Sigmoid colon (tissue), 6 donors: ENCODE measurements at regions not wholly inside any gene's neighbourhood (a gene's known extent, or its start where the extent isn't known, plus 50 kb on each side); places are given as distances from the start of the nearest gene placed in this dataset.

Experiments used
- DNase-seq: peaks from one replicate; pipeline ENCODE4 v3.0.0-alpha.2; 2019
- H3K27ac ChIP-seq, 4 donors: fragments of 200-600 bp; sonication (generic); one replicate each; pipeline ENCODE4 v1.5.1; 2016 to 2019; ENCODE audit warnings: mild to moderate bottlenecking in 1 of 4
- H3K27me3 ChIP-seq, 3 donors: fragments of 200-600 bp; sonication (generic); one replicate each; pipeline ENCODE4 v1.5.1; 2019; ENCODE audit warnings: mild to moderate bottlenecking in 1 of 3
- H3K36me3 ChIP-seq, 4 donors: fragments of 200-600 bp; sonication (generic); one replicate each; pipeline ENCODE4 v1.5.1; 2016 to 2019
- H3K4me1 ChIP-seq, 4 donors: fragments of 200-600 bp; sonication (generic); one replicate each; pipeline ENCODE4 v1.5.1; 2017 to 2019
- H3K4me3 ChIP-seq, 4 donors: fragments of 200-600 bp; sonication (generic); one replicate each; pipeline ENCODE4 v1.5.1; 2017 to 2019; ENCODE audit warnings: mild to moderate bottlenecking in 2 of 4, moderate library complexity in 1 of 4
- H3K9me3 ChIP-seq, 4 donors: fragments of 200-600 bp in 3 of 4; sonication (generic) in 3 of 4; one replicate each; pipeline versions ENCODE4 v1.5.1 to v1.6.1; 2013 to 2019
- CTCF ChIP-seq, 4 experiments: fragments of 450-650 bp in 3 of 4; fragments of 200-600 bp in 1 of 4; IDR thresholded peaks; one replicate each; pipeline ENCODE4 v1.5.1; 2016 to 2019; ENCODE audit warnings: antibody characterized with exemption in 4 of 4, mild to moderate bottlenecking in 3 of 4, moderate library complexity in 2 of 4
- EP300 ChIP-seq, 4 donors: sonication (generic); formaldehyde crosslinking; IDR thresholded peaks; one replicate each; pipeline ENCODE4 v1.6.1; 2017; ENCODE audit warnings: antibody characterized with exemption in 4 of 4
- POLR2A ChIP-seq, 2 donors: fragments of 450-650 bp; IDR thresholded peaks; one replicate each; pipeline ENCODE4 v1.6.1; 2016; ENCODE audit warnings: antibody characterized with exemption in 2 of 2, mild to moderate bottlenecking in 2 of 2, moderate library complexity in 2 of 2
- POLR2AphosphoS5 ChIP-seq, 4 donors: sonication (generic); formaldehyde crosslinking; IDR thresholded peaks; one replicate each; pipeline ENCODE4 v1.6.1; 2017; ENCODE audit warnings: antibody characterized with exemption in 4 of 4
- whole genome bisulfite sequencing, 2 donors: extraction: QIAGEN DNeasy Blood & Tissue Kit; methylation state at CpG; one replicate each; pipeline ENCODE4 v1.1.7; 2013; 5-methylcytosine and 5-hydroxymethylcytosine counted together
- intact Hi-C: fragments of 100-400 bp; cut with DNase I; formaldehyde crosslinking; loops from one replicate; pipeline ENCODE4 v1.15.1; 2023
- donor health status: healthy with polysubstance abuse.
- donor health status: healthy.

DNA sequence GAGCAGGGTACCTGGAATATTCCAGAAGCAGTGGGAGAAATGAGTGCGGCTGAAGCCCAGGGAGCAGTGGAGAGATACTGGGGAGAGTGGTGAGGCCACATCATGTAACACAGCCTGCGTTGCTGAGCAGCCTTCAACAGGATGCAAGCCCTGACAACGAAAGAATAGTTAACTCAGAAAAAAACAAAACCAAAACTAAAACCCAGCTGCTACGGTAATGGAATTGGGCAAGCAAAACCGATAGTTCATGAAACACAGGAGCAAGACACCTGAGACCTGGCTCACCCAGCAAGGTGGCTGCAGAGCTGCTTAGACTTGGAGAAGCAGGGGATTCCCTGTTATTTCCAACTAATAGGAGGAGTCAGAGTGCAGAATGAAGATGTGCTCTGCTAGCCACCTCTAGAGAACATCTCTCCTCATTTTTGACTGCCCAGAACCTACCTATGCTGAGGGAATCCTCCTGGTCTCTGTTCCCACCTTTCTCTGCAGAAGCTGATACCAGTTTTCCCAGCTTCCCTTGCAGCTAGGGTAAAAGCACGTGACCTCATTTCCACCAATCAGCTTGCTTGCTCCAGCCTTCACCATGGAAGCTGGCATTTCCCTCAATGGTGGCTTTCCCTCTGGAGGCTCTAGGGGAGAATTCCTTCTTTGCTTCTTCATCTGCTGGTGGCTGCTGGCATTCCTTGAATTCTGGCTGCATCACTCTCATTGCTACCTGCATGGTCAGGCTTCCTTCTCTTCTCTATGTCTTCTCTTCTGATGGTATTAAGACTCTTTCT is 59.4 kb upstream of the XYLT1 start:
- no peaks in the 10 kb centered on the region for H3K4me1 ChIP-seq
- DNase-seq, result no peak
- no peaks in the 10 kb centered on the region for H3K27me3 ChIP-seq
- no peak overlapping the region for H3K4me3 ChIP-seq
- WGBS, 2 donors, result 62 to 66% methylated on average over 6 of the region's 6 CpGs
- H3K9me3 ChIP-seq, result no peaks in the 10 kb centered on the region
- intact Hi-C loops, result no loop called here
- TF ChIP-seq POLR2AphosphoS5 (IDR thresholded peaks at IDR 0.05), result no peak
- no peak for TF ChIP-seq POLR2A (IDR thresholded peaks at IDR 0.05)
- no peak for TF ChIP-seq CTCF (IDR thresholded peaks at IDR 0.05)
- TF ChIP-seq EP300 (IDR thresholded peaks at IDR 0.05), result no peak
- H3K27ac ChIP-seq, result no peak overlapping the region
- no peaks in the 10 kb centered on the region for H3K36me3 ChIP-seq

- DNase-seq, result no peak
- no peak overlapping the region for H3K4me3 ChIP-seq
- H3K27ac ChIP-seq, result no peak overlapping the region
- intact Hi-C loops, result no loop called here
- no peaks in the 10 kb centered on the region for H3K9me3 ChIP-seq
- TF ChIP-seq EP300 (IDR thresholded peaks at IDR 0.05), result no peak
- no peaks in the 10 kb centered on the region for H3K36me3 ChIP-seq
- H3K4me1 ChIP-seq, result no peaks in the 10 kb centered on the region
- 85 to 97% methylated on average over 4 of the region's 4 CpGs for WGBS, 2 donors
- H3K27me3 ChIP-seq, result no peaks in the 10 kb centered on the region
These were observed 56.5 kb upstream of the XYLT1 start for GRCh38 chr16:17526956-17527937.

DNA sequence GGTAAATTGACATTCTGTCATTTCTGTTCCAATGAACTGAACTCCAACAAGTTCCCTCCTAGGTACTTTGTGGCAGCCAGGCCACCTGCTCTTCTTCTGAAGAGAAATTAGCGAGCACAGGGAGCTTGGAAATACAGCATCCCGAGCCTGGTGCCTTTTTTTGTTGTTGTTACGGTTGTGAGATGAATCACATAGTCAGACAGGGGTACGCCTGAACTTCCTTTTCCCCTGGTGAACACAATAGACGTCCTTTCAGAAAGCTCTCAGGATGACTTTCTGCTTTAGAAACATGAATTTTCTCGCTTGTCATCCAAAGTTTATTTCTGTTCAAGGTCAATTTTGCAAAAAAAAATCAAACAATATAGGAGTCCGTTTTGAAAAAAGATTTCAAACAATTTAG is 53.9 kb upstream of the XYLT1 start:
- WGBS, 2 donors, result 54 to 67% methylated on average over 7 of the region's 7 CpGs
- TF ChIP-seq EP300 (IDR thresholded peaks at IDR 0.05), result no peak
- no peak for TF ChIP-seq CTCF (IDR thresholded peaks at IDR 0.05)
- TF ChIP-seq POLR2A (IDR thresholded peaks at IDR 0.05), result no peak
- no peak for TF ChIP-seq POLR2AphosphoS5 (IDR thresholded peaks at IDR 0.05)
- H3K4me1 ChIP-seq, result no peaks in the 10 kb centered on the region
- H3K4me3 ChIP-seq, result no peak overlapping the region
- H3K36me3 ChIP-seq, result no peaks in the 10 kb centered on the region
- H3K9me3 ChIP-seq, result no peaks in the 10 kb centered on the region
- H3K27me3 ChIP-seq, result no peaks in the 10 kb centered on the region
- no peak overlapping the region for H3K27ac ChIP-seq
- no peak for DNase-seq
- intact Hi-C loops, result no loop called here

GRCh38 chr16:17520561-17520960 is 49.8 kb upstream of the XYLT1 start:
- no peaks in the 10 kb centered on the region for H3K36me3 ChIP-seq
- H3K4me3 ChIP-seq, result no peak overlapping the region
- DNase-seq, result no peak
- H3K4me1 ChIP-seq, result no peaks in the 10 kb centered on the region
- TF ChIP-seq POLR2AphosphoS5 (IDR thresholded peaks at IDR 0.05), result no peak
- TF ChIP-seq EP300 (IDR thresholded peaks at IDR 0.05), result no peak
- TF ChIP-seq CTCF (IDR thresholded peaks at IDR 0.05), result no peak
- TF ChIP-seq POLR2A (IDR thresholded peaks at IDR 0.05), result no peak
- intact Hi-C loops, result no loop called here
- no peaks in the 10 kb centered on the region for H3K9me3 ChIP-seq
- H3K27ac ChIP-seq, result no peak overlapping the region
- peaks cover 0 to 5% (median 0%) of the 10 kb centered on the region in 3 donors for H3K27me3 ChIP-seq
- 48 to 65% methylated on average over 3 of the region's 3 CpGs for whole genome bisulfite sequencing, 2 donors
